ENCODE measurements at regions not wholly inside any gene's neighbourhood (a gene's known extent, or its start where the extent isn't known, plus 50 kb on each side); places are given as distances from the start of the nearest gene placed in this dataset.
"Not testable (repeated sequence)": the region's sequence is repeated elsewhere in the genome, so short reads cannot be mapped to it uniquely, and the experiment has no call there.

- no peak for DNase-seq
These were observed 1170.2 kb downstream of the OTOL1 start for GRCh38 chr3:162666835-162667234.

GRCh38 chr3:162670181-162670580 is 1173.6 kb downstream of the OTOL1 start:
- no peak for DNase-seq

- no peak for DNase-seq
These were observed 1180.9 kb downstream of the OTOL1 start for GRCh38 chr3:162677475-162677874.

GRCh38 chr3:162678941-162679340 is 1182.3 kb downstream of the OTOL1 start:
- DNase-seq = no peak

GRCh38 chr3:162684260-162684659 is 1187.7 kb downstream of the OTOL1 start:
- no peak for DNase-seq

- no peak for DNase-seq
These were observed 1202.7 kb downstream of the OTOL1 start for GRCh38 chr3:162699291-162699690.

GRCh38 chr3:162701211-162701610 is 1204.6 kb downstream of the OTOL1 start:
- no peak for DNase-seq

GRCh38 chr3:162702768-162703385 is 1206.3 kb downstream of the OTOL1 start:
- no peak for DNase-seq

- DNase-seq = no peak
These were observed 1207.6 kb downstream of the OTOL1 start for GRCh38 chr3:162704238-162704637.

- no peak for DNase-seq
These were observed 1208.3 kb downstream of the OTOL1 start for GRCh38 chr3:162704799-162705385.

GRCh38 chr3:162708394-162708793 is 1211.8 kb downstream of the OTOL1 start:
- not testable (repeated sequence) for DNase-seq

GRCh38 chr3:162708942-162709706 is 1212.5 kb downstream of the OTOL1 start:
- DNase-seq = not testable (repeated sequence)

GRCh38 chr3:162710332-162711112 is 1213.9 kb downstream of the OTOL1 start:
- DNase-seq = no peak

GRCh38 chr3:162717074-162717473 is 1220.5 kb downstream of the OTOL1 start:
- DNase-seq = not testable (repeated sequence)

- no peak for DNase-seq
These were observed 1222.1 kb downstream of the OTOL1 start for GRCh38 chr3:162718697-162719096.

- no peak for DNase-seq
These were observed 1223.2 kb downstream of the OTOL1 start for GRCh38 chr3:162719684-162720341.

GRCh38 chr3:162721736-162722135 is 1225.1 kb downstream of the OTOL1 start:
- DNase-seq = no peak

- no peak for DNase-seq
These were observed 1225.7 kb downstream of the OTOL1 start for GRCh38 chr3:162722337-162722736.

GRCh38 chr3:162722796-162723195 is 1226.2 kb downstream of the OTOL1 start:
- not testable (repeated sequence) for DNase-seq

GRCh38 chr3:162729686-162730085 is 1233.1 kb downstream of the OTOL1 start:
- no peak for DNase-seq

GRCh38 chr3:162731961-162732360 is 1235.4 kb downstream of the OTOL1 start:
- not testable (repeated sequence) for DNase-seq

- no peak for DNase-seq
These were observed 1242.2 kb downstream of the OTOL1 start for GRCh38 chr3:162738784-162739183.

All from occipital lobe (tissue), 1 donor.